GM10266 (cell line): ENCODE measurements at regions not wholly inside any gene's neighbourhood (a gene's known extent, or its start where the extent isn't known, plus 50 kb on each side); places are given as distances from the start of the nearest gene placed in this dataset.

Experiments
- DNase-seq: peaks from one replicate; pipeline ENCODE4 v3.0.0; 2012; ENCODE audit errors: extremely low spot score
- CTCF ChIP-seq: IDR thresholded peaks from 2 replicates; pipeline ENCODE4 v1.5.1; 2012; ENCODE audit warnings: mild to moderate bottlenecking, low read depth; ENCODE audit not compliant: control insufficient read depth, insufficient read depth; ENCODE audit errors: missing control alignments

GRCh38 chr6:33853736-33854135 lies 49.9 kb upstream of the MLN start:
- TF ChIP-seq CTCF = no peak
- DNase-seq = no peak
